Superior temporal gyrus (tissue), 1 donor: ENCODE measurements at regions not wholly inside any gene's neighbourhood (a gene's known extent, or its start where the extent isn't known, plus 50 kb on each side); places are given as distances from the start of the nearest gene placed in this dataset.
"Not testable (repeated sequence)": the region's sequence is repeated elsewhere in the genome, so short reads cannot be mapped to it uniquely, and the experiment has no call there.

Experiments used
- DNase-seq: peaks from one replicate; pipeline ENCODE4 v3.0.0-alpha.2; 2016; ENCODE audit errors: extremely low spot score

GRCh38 chr9:18023332-18023731 is 444.5 kb downstream of the SH3GL2 start:
- no peak for DNase-seq

DNA sequence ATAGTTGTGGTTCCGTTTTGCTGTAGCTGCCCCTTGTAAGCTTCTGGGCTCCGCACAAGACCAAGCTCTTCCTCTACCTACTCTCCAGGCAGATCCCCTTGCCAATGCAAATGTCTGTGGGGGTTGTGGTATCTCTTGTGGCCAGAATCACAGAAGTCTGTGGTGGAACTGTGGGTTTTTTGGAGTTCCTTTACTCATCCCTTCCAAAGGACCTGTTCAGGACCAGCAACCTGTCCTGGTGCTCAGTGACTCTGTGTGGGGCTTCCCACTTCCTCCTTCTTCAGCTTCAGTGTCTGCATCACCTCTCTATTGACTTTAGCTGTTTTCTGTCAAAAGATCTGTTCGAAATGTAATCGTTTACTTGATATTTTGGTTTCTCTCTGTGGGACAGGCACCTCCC is 441.3 kb upstream of the ADAMTSL1 start:
- DNase-seq = no peak

GRCh38 chr9:18036422-18037187 is 437.3 kb upstream of the ADAMTSL1 start:
- no peak for DNase-seq

- no peak for DNase-seq
Measured at GRCh38 chr9:18037981-18038380, 436.0 kb upstream of the ADAMTSL1 start.

DNA sequence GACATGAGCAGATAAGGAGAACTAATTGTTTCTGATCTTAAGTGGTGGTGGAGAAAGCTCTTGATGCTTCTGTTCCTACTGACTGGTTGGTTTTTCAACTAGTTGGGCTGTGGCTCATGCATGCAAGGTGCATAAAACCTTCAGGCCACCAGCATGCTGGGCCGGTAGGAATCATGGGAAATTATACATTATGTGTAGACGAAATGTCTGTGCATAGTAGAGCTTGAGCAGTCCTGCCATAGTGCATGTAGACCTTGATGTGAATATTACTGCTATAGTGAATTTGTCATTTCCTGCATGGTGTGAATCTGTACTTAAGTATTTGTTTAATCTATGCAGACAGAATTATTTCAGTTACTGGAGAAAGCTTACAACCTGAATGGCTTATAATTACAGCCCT is 433.6 kb upstream of the ADAMTSL1 start:
- DNase-seq = no peak

GRCh38 chr9:18043978-18044377 is 430.0 kb upstream of the ADAMTSL1 start:
- no peak for DNase-seq

- no peak for DNase-seq
Measured at GRCh38 chr9:18045326-18045725, 428.6 kb upstream of the ADAMTSL1 start.

GRCh38 chr9:18046068-18046467 is 427.9 kb upstream of the ADAMTSL1 start:
- no peak for DNase-seq

DNA sequence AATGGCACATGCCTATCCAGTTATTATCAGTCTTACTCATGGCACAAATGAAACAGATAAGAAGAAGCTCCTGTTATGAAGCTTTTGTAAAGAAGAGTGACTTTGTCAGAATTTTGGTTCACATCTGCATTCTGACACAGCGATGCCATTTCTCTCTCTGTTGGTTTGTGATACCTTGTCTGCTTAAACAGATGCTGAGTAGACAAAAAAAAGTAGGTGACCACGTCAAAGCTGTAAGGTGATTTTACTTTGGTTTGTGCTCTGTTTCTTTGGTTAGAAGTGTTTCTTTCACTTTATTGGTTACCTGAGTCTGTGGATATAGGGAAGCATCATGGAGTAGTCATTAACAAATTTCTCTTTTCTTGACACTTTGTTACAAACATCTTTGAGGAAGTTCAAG is 422.3 kb upstream of the ADAMTSL1 start:
- no peak for DNase-seq

GRCh38 chr9:18052060-18052459 is 421.9 kb upstream of the ADAMTSL1 start:
- no peak for DNase-seq

DNA sequence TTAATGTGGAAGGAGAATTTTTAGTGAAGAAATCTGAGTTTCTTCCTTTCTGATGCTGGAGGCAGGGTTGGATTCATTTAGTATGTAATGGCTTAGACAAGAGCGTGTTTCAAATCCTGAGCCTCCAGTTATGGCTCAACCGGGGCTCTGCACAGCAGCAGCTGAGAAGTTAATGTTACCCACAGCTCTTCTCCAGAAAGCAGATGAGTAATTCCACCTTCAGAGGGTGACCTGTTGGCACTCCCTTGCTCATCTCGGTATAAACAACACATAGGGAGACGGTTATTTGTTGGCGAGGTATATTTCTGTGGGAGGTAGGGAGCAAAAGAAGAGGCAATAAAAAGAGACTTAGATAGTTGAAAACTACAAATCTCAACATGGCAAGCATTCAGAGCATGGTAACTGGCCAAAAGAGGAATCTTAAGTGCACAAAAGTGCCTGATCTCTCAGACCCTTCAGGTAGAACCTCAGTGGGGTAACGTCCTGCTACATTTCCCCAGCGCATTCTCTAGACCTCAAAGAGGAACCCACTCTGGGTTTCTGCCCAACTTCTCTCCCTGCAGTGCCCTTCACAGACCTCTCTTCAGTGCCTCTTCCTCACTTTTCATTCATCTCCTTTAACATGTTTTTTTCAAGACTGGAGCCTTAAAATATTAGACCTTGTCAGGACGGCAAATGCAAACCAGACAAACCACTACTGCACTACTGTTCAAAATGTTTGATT is 417.5 kb upstream of the ADAMTSL1 start:
- DNase-seq = no peak

GRCh38 chr9:18056993-18057369 is 417.0 kb upstream of the ADAMTSL1 start:
- DNase-seq = no peak

DNA sequence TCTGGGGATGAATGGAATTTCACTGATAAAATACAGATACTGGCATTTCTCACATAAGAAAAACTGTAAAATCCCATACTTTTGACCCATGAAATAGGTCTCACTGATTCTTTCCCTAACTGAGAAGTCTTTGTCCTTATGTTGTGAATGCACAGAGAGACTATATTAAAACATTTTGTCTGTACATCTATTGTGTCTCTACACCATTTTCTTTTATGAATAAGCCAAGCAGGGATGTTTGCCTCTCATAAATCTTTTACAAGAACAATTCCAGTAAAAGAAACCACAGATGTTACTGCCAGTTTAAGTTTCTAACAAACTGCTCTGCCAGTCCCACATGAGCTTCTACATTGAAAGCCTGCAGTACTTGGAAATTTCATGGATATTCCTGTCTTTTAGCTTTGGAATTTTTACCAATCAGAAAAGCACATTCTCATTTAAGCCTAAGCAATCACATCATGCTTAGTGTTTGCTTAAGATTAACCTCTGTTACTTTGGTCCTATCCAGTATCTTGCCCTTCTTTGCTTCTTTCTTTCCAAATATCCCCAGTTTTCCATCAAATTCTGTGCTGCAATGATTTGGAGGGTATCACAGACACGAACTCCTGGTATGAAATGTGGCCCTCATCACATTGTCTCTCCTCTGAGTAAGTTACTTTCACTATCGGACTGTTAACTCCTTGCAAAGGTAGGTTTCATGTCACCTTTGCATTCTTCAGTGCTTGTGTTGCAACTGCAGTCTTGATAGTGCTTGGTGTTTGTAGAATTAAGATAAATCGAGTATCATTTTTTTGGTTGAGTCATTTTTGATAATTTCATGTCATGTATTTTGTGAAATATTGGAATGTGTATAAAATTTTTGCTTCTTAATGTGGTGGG is 415.1 kb upstream of the ADAMTSL1 start:
- DNase-seq = peak; percentile 28

DNA sequence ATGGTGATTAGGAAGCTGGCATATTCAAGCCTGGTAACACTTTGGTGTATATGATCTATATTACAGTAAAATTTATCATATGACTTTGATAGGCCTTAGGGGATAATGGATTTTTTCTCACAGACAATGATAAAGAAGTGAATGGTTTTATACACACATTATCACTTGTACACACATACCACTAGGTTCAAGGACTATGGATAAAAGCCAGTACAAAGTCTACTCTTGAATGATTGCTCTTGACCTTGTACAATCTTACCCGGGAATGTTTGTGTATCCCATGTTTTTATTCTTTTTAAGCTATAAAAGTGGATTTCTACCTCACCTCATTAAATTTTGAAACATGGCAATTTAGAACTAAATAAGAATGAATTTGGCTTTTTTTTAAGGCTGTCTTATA is 414.5 kb upstream of the ADAMTSL1 start:
- no peak for DNase-seq

- DNase-seq = no peak
Measured at GRCh38 chr9:18060269-18060934, 413.6 kb upstream of the ADAMTSL1 start.

GRCh38 chr9:18061332-18061731 is 412.6 kb upstream of the ADAMTSL1 start:
- DNase-seq = no peak

GRCh38 chr9:18061856-18062255 is 412.1 kb upstream of the ADAMTSL1 start:
- DNase-seq = no peak

- DNase-seq = no peak
Measured at GRCh38 chr9:18063856-18064390, 410.0 kb upstream of the ADAMTSL1 start.

DNA sequence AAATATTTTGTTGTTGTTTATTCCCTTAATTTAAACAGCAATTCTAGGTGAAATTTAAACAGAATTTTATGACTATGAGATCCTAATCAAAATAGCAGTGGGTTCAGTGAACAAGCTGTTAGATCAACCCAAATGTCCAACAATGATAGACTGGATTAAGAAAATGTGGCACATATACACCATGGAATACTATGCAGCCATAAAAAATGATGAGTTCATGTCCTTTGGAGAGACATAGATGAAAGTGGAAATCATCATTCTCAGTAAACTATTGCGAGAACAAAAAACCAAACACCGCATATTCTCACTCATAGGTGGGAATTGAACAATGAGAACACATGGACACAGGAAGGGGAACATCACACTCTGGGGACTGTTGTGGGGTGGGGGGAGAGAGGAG is 407.3 kb upstream of the ADAMTSL1 start:
- not testable (repeated sequence) for DNase-seq

DNA sequence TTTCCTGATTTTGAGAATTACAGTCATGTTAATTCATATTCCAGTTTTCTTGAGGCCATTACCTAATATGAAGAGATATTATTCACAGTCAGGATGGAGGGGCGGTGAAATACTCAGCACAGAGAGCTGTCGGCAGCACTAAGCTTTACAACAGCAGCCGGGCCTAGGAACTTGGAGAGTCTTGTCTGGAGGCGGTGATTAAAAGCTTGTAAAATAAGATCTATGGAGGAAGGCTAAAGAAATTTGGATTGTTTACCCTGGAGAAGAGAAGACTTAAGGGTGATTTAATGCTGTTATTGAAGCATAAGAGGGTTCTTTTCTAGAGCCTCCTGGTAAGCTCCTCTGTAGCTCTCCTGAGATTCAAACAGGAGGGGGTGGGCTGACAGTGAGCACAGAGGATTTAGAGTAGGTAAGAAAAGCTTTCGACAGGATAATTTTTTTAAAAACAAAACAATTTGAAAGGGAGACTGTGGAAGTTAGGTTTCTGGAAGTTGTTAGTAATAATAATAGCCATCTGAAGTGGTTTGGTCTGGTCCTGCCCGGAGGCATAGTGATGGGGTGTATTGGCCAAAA is 406.3 kb upstream of the ADAMTSL1 start:
- DNase-seq = no peak

DNA sequence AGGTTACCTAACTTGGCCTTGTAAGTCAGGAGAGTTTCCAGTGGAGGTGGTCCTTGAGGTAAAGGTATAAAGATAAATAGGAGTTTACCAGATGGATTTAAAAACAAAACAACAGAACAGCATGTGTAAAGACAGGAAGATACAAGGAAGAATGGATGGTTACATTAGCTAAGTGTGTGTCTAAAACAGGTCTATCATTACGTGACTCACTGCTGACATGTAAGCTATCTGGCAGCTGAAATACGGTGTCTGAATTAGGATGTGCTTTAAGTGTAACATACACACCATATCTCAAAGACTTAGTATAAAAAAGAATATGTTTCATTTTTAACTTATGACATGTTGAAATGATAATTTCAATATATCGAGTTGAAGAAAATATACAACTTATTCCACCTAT is 405.1 kb upstream of the ADAMTSL1 start:
- no peak for DNase-seq
